Neural progenitor cell (in vitro differentiated cells): ENCODE measurements at regions not wholly inside any gene's neighbourhood (a gene's known extent, or its start where the extent isn't known, plus 50 kb on each side); places are given as distances from the start of the nearest gene placed in this dataset.
A peak's percentile ranks its signal among the peaks of the same experiment; 100 is the strongest.
"Not testable (repeated sequence)": the region's sequence is repeated elsewhere in the genome, so short reads cannot be mapped to it uniquely, and the experiment has no call there.

Experiments
- DNase-seq: peaks from one replicate; pipeline ENCODE4 v3.0.0-alpha.2; 2016; ENCODE audit warnings: low spot score
- H2AFZ ChIP-seq: fragments of 200-600 bp; sonication (generic); replicated peaks from 2 replicates; pipeline ENCODE4 v1.6.1; 2016; ENCODE audit warnings: antibody characterized with exemption
- H3F3A ChIP-seq: fragments of 200-600 bp; sonication (generic); 2 replicates; pipeline ENCODE4 v1.6.1; 2016; ENCODE audit warnings: antibody characterized with exemption, low read depth
- H3K27ac ChIP-seq: fragments of 200-600 bp; sonication (generic); 2 replicates; pipeline ENCODE4 v1.5.1; 2016; ENCODE audit warnings: mild to moderate bottlenecking
- H3K27me3 ChIP-seq: fragments of 200-600 bp; sonication (generic); 2 replicates; pipeline ENCODE4 v1.6.1; 2016; ENCODE audit warnings: mild to moderate bottlenecking, moderate library complexity
- H3K36me3 ChIP-seq: fragments of 200-600 bp; sonication (generic); 2 replicates; pipeline ENCODE4 v1.5.1; 2016
- H3K4me1 ChIP-seq: fragments of 200-600 bp; sonication (generic); 2 replicates; pipeline ENCODE4 v1.6.1; 2016; ENCODE audit warnings: mixed run types
- H3K4me2 ChIP-seq: fragments of 200-600 bp; sonication (generic); 2 replicates; pipeline ENCODE4 v1.6.1; 2016
- H3K4me3 ChIP-seq: fragments of 200-600 bp; sonication (generic); 2 replicates; pipeline ENCODE4 v1.5.1; 2016
- H3K79me2 ChIP-seq: fragments of 200-600 bp; sonication (generic); 2 replicates; pipeline ENCODE4 v1.6.1; 2016; ENCODE audit warnings: low read depth
- H3K9ac ChIP-seq: fragments of 200-600 bp; sonication (generic); 2 replicates; pipeline ENCODE4 v1.6.1; 2016
- H3K9me3 ChIP-seq: fragments of 200-600 bp; sonication (generic); 2 replicates; pipeline ENCODE4 v1.5.1; 2016; ENCODE audit warnings: low read depth
- H4K20me1 ChIP-seq: fragments of 200-600 bp; sonication (generic); 2 replicates; pipeline ENCODE4 v1.6.1; 2016; ENCODE audit warnings: low read depth
- H3K27ac Mint-ChIP-seq: 3 replicates; pipeline ENCODE4 v1.8.0; 2021; ENCODE audit warnings: mixed read lengths
- H3K27me3 Mint-ChIP-seq: 2 replicates; pipeline ENCODE4 v1.8.0; 2022; ENCODE audit warnings: low read depth, mild to moderate bottlenecking, inconsistent platforms, moderate library complexity, mixed read lengths; ENCODE audit not compliant: insufficient read depth
- H3K36me3 Mint-ChIP-seq: 3 replicates; pipeline ENCODE4 v1.8.0; 2021; ENCODE audit warnings: mixed read lengths
- H3K4me1 Mint-ChIP-seq: 3 replicates; pipeline ENCODE4 v1.8.0; 2021; ENCODE audit warnings: mixed read lengths
- H3K4me3 Mint-ChIP-seq: 3 replicates; pipeline ENCODE4 v1.8.0; 2021; ENCODE audit warnings: mild to moderate bottlenecking, moderate library complexity, mixed read lengths
- H3K9me3 Mint-ChIP-seq: 3 replicates; pipeline ENCODE4 v1.8.0; 2020; ENCODE audit warnings: mixed read lengths
- CTCF ChIP-seq: fragments of 200-600 bp; sonication (generic); IDR thresholded peaks from 2 replicates; pipeline ENCODE4 v1.5.1; 2017; ENCODE audit warnings: antibody characterized with exemption, mild to moderate bottlenecking
- EZH2 ChIP-seq: fragments of 200-600 bp; sonication (generic); IDR thresholded peaks from 2 replicates; pipeline ENCODE4 v1.6.1; 2017; ENCODE audit warnings: antibody characterized with exemption, mild to moderate bottlenecking, moderate library complexity
- EZH2phosphoT487 ChIP-seq: fragments of 200-600 bp; sonication (generic); IDR thresholded peaks from 2 replicates; pipeline ENCODE4 v1.6.1; 2017; ENCODE audit warnings: antibody characterized with exemption

GRCh38 chr1:187063271-187063670 is 234.5 kb downstream of the PLA2G4A start:
- Histone ChIP-seq H3K79me2 (no peaks in the 10 kb centered on the region), H3K4me3 (no peak overlapping the region), H3K27ac (no peak overlapping the region), H2AFZ (no peak overlapping the region), H3K4me1 (no peaks in the 10 kb centered on the region), H3K36me3 (no peaks in the 10 kb centered on the region), H4K20me1 (no peaks in the 10 kb centered on the region), H3K27me3 (no peaks in the 10 kb centered on the region), H3K9me3 (no peaks in the 10 kb centered on the region), H3K4me2 (no peak overlapping the region), H3K9ac (no peak overlapping the region), H3F3A (no peaks in the 10 kb centered on the region)
- TF ChIP-seq CTCF (no peak), EZH2 (no peak), EZH2phosphoT487 (no peak)
- Mint-ChIP-seq H3K4me1 (peaks cover 11% of the 10 kb centered on the region), H3K27me3 (peaks cover 3% of the 10 kb centered on the region), H3K27ac (no peak overlapping the region), H3K36me3 (no peaks in the 10 kb centered on the region), H3K4me3 (no peak overlapping the region), H3K9me3 (peaks cover 2% of the 10 kb centered on the region)
- DNase-seq, result no peak

- H3K4me2 ChIP-seq, result no peak overlapping the region
- no peak overlapping the region for H3K4me3 Mint-ChIP-seq
- H3K36me3 Mint-ChIP-seq, result no peaks in the 10 kb centered on the region
- H3K9ac ChIP-seq, result no peak overlapping the region
- H3K27ac Mint-ChIP-seq, result no peak overlapping the region
- H3K4me1 ChIP-seq, result peaks cover 5% of the 10 kb centered on the region
- H3K9me3 ChIP-seq, result no peaks in the 10 kb centered on the region
- no peaks in the 10 kb centered on the region for H4K20me1 ChIP-seq
- no peaks in the 10 kb centered on the region for H3F3A ChIP-seq
- no peaks in the 10 kb centered on the region for H3K9me3 Mint-ChIP-seq
- no peak for TF ChIP-seq EZH2phosphoT487
- TF ChIP-seq EZH2, result no peak
- no peak for TF ChIP-seq CTCF
- no peak overlapping the region for H3K27ac ChIP-seq
- H3K27me3 Mint-ChIP-seq, result peaks cover 3% of the 10 kb centered on the region
- no peaks in the 10 kb centered on the region for H3K36me3 ChIP-seq
- H3K4me3 ChIP-seq, result no peak overlapping the region
- no peak for DNase-seq
- H2AFZ ChIP-seq, result no peak overlapping the region
- H3K27me3 ChIP-seq, result no peaks in the 10 kb centered on the region
- H3K79me2 ChIP-seq, result no peaks in the 10 kb centered on the region
- peaks cover 19% of the 10 kb centered on the region for H3K4me1 Mint-ChIP-seq
Observed at GRCh38 chr1:187067160-187067559, 238.4 kb downstream of the PLA2G4A start.

- peaks cover 7% of the 10 kb centered on the region for H3K9me3 Mint-ChIP-seq
- TF ChIP-seq CTCF (no peak), EZH2phosphoT487 (no peak), EZH2 (no peak)
- H3K4me3 ChIP-seq, result no peak overlapping the region
- H3K4me1 Mint-ChIP-seq, result peaks cover 12% of the 10 kb centered on the region
- peaks cover 5% of the 10 kb centered on the region for H3K4me1 ChIP-seq
- H3K27ac Mint-ChIP-seq, result no peak overlapping the region
- H3K27me3 Mint-ChIP-seq, result no peaks in the 10 kb centered on the region
- H3K36me3 ChIP-seq, result no peaks in the 10 kb centered on the region
- no peak overlapping the region for H3K4me2 ChIP-seq
- no peaks in the 10 kb centered on the region for H3K27me3 ChIP-seq
- DNase-seq, result peak; percentile 8
- no peaks in the 10 kb centered on the region for H3F3A ChIP-seq
- H3K79me2 ChIP-seq, result no peaks in the 10 kb centered on the region
- no peak overlapping the region for H3K4me3 Mint-ChIP-seq
- H3K9ac ChIP-seq, result no peak overlapping the region
- no peaks in the 10 kb centered on the region for H3K9me3 ChIP-seq
- no peaks in the 10 kb centered on the region for H4K20me1 ChIP-seq
- peak overlapping the region; percentile 55 for H2AFZ ChIP-seq
- H3K36me3 Mint-ChIP-seq, result peaks cover 2% of the 10 kb centered on the region
- H3K27ac ChIP-seq, result no peak overlapping the region
Observed at GRCh38 chr1:187070076-187070475, 241.3 kb downstream of the PLA2G4A start.

- not testable (repeated sequence) for H3K4me3 Mint-ChIP-seq, DNase-seq, H3K27me3 ChIP-seq, H3K4me3 ChIP-seq, H3K36me3 ChIP-seq, H3K27me3 Mint-ChIP-seq, H3K9me3 ChIP-seq, H3K4me1 ChIP-seq, H3K27ac ChIP-seq, H3K27ac Mint-ChIP-seq, H3K9me3 Mint-ChIP-seq, H4K20me1 ChIP-seq, H3K9ac ChIP-seq, H3K79me2 ChIP-seq, H3K36me3 Mint-ChIP-seq, H3F3A ChIP-seq, H2AFZ ChIP-seq, H3K4me1 Mint-ChIP-seq, H3K4me2 ChIP-seq
Observed at GRCh38 chr1:187072262-187073034, 243.7 kb downstream of the PLA2G4A start.

- not testable (repeated sequence) for H3K9ac ChIP-seq, H3K79me2 ChIP-seq, H3K27me3 Mint-ChIP-seq, H3K9me3 Mint-ChIP-seq, H3K36me3 ChIP-seq, H2AFZ ChIP-seq, H4K20me1 ChIP-seq, DNase-seq, H3K4me3 ChIP-seq, H3F3A ChIP-seq, H3K4me1 ChIP-seq, H3K27me3 ChIP-seq, H3K9me3 ChIP-seq, H3K4me2 ChIP-seq, H3K4me1 Mint-ChIP-seq, H3K4me3 Mint-ChIP-seq, H3K27ac ChIP-seq, H3K36me3 Mint-ChIP-seq
- peak overlapping the region; percentile 33 for H3K27ac Mint-ChIP-seq
Observed at GRCh38 chr1:187073035-187073560, 244.3 kb downstream of the PLA2G4A start.
